ENCODE measurements at regions not wholly inside any gene's neighbourhood (a gene's known extent, or its start where the extent isn't known, plus 50 kb on each side); places are given as distances from the start of the nearest gene placed in this dataset.

GRCh38 chr5:88515881-88516819 lies 247.5 kb upstream of the TMEM161B start:
- TF ChIP-seq EZH2 (optimal IDR thresholded peaks at IDR 0.05; ENCODE audit: low read depth, low read length) (no peak), EZH2phosphoT487 (IDR thresholded peaks at IDR 0.05; ENCODE audit: low read length) (no peak)
- TF ChIP-seq, protein P1, sequence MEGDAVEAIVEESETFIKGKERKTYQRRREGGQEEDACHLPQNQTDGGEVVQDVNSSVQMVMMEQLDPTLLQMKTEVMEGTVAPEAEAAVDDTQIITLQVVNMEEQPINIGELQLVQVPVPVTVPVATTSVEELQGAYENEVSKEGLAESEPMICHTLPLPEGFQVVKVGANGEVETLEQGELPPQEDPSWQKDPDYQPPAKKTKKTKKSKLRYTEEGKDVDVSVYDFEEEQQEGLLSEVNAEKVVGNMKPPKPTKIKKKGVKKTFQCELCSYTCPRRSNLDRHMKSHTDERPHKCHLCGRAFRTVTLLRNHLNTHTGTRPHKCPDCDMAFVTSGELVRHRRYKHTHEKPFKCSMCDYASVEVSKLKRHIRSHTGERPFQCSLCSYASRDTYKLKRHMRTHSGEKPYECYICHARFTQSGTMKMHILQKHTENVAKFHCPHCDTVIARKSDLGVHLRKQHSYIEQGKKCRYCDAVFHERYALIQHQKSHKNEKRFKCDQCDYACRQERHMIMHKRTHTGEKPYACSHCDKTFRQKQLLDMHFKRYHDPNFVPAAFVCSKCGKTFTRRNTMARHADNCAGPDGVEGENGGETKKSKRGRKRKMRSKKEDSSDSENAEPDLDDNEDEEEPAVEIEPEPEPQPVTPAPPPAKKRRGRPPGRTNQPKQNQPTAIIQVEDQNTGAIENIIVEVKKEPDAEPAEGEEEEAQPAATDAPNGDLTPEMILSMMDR (IDR thresholded peaks at IDR 0.05; ENCODE audit: low read length) = no peak
- H3K4me2 ChIP-seq (ENCODE audit: low read depth, low read length) = no peak overlapping the region
- H3K27ac ChIP-seq (ENCODE audit: low read length) = no peak overlapping the region
- no peaks in the 10 kb centered on the region for H3K9me2 ChIP-seq (replicated peaks; ENCODE audit: insufficient read depth, low read length)
- no peak overlapping the region for H3K9ac ChIP-seq (ENCODE audit: low read length)
- no peak overlapping the region for H3K4me3 ChIP-seq (ENCODE audit: low read length)
- no peaks in the 10 kb centered on the region for H3F3A ChIP-seq (ENCODE audit: insufficient read depth, low read length)
- H3K27me3 ChIP-seq (replicated peaks; ENCODE audit: insufficient read depth, low read length) = no peaks in the 10 kb centered on the region
- no peaks in the 10 kb centered on the region for H3K79me2 ChIP-seq (ENCODE audit: low read length)
- H3K36me3 ChIP-seq (replicated peaks; ENCODE audit: insufficient read depth, low read length) = no peaks in the 10 kb centered on the region
- DNase-seq = no peak
- H2AFZ ChIP-seq (ENCODE audit: low read length) = no peak overlapping the region
- H4K20me1 ChIP-seq (ENCODE audit: insufficient read depth, low read length) = no peaks in the 10 kb centered on the region; the same call in 1 of the 2 replicates
- no peaks in the 10 kb centered on the region for H3K4me1 ChIP-seq (ENCODE audit: low read length)
- H3K9me3 ChIP-seq (replicated peaks; ENCODE audit: insufficient read depth, low read length) = no peaks in the 10 kb centered on the region

DNA sequence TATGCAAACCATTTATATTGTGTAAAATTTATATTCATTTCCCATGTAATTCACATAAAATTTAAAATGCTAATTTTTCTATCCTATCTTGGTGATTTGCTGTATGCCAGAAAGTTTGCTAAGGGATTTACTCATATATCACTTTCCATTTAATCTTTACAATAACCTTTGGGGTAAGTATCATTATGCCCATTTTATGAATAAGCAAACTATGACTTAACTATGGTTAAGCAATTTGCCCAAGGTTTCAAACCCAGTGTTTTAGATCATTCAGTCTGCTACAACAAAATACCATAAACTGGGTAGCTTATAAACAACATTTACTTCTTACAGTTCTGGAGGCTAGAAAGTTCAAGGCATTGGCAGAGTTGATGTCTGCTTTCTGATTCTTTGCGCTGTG lies 246.4 kb upstream of the TMEM161B start:
- H3K36me3 ChIP-seq (replicated peaks; ENCODE audit: insufficient read depth, low read length) = no peaks in the 10 kb centered on the region
- H3K9me2 ChIP-seq (replicated peaks; ENCODE audit: insufficient read depth, low read length) = no peaks in the 10 kb centered on the region
- H3K4me3 ChIP-seq (ENCODE audit: low read length) = no peak overlapping the region
- no peaks in the 10 kb centered on the region for H3F3A ChIP-seq (ENCODE audit: insufficient read depth, low read length)
- no peak overlapping the region for H2AFZ ChIP-seq (ENCODE audit: low read length)
- H3K27me3 ChIP-seq (replicated peaks; ENCODE audit: insufficient read depth, low read length) = no peaks in the 10 kb centered on the region
- H3K27ac ChIP-seq (ENCODE audit: low read length) = no peak overlapping the region
- no peak for DNase-seq
- H3K9ac ChIP-seq (ENCODE audit: low read length) = no peak overlapping the region
- H3K9me3 ChIP-seq (replicated peaks; ENCODE audit: insufficient read depth, low read length) = no peaks in the 10 kb centered on the region
- H3K4me2 ChIP-seq (ENCODE audit: low read depth, low read length) = no peak overlapping the region
- no peak for TF ChIP-seq EZH2phosphoT487 (IDR thresholded peaks at IDR 0.05; ENCODE audit: low read length)
- TF ChIP-seq, protein P1 (IDR thresholded peaks at IDR 0.05; ENCODE audit: low read length) = no peak
- no peak for TF ChIP-seq EZH2 (optimal IDR thresholded peaks at IDR 0.05; ENCODE audit: low read depth, low read length)
- no peaks in the 10 kb centered on the region for H4K20me1 ChIP-seq (ENCODE audit: insufficient read depth, low read length)
- no peaks in the 10 kb centered on the region for H3K79me2 ChIP-seq (ENCODE audit: low read length)
- H3K4me1 ChIP-seq (ENCODE audit: low read length) = no peaks in the 10 kb centered on the region

DNA sequence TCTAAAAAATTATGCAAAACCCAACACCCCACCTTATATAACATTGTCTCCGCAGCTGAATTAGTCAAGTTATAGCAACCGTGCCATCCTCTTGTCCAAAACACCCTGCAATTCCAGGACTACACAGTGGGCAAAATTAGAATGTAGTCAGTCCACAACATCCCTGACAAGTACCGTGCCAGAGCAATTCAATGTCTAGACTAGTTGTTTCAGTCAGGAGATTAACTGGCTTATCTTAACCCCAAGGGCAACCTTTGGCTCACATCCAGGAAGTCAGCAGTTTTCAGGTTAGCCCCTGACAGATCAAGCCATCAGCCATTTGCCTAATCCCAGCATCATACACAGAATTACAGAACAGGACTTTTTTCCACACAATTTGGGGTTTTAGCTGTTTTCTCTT lies 240.8 kb upstream of the TMEM161B start:
- no peak overlapping the region for H3K4me3 ChIP-seq (ENCODE audit: low read length)
- H4K20me1 ChIP-seq (ENCODE audit: insufficient read depth, low read length) = no peaks in the 10 kb centered on the region
- H3K4me2 ChIP-seq (ENCODE audit: low read depth, low read length) = no peak overlapping the region
- H3K9me3 ChIP-seq (replicated peaks; ENCODE audit: insufficient read depth, low read length) = no peaks in the 10 kb centered on the region
- H3K9me2 ChIP-seq (replicated peaks; ENCODE audit: insufficient read depth, low read length) = no peaks in the 10 kb centered on the region
- H3K27ac ChIP-seq (ENCODE audit: low read length) = no peak overlapping the region
- H3K9ac ChIP-seq (ENCODE audit: low read length) = no peak overlapping the region
- TF ChIP-seq EZH2 (optimal IDR thresholded peaks at IDR 0.05; ENCODE audit: low read depth, low read length) (no peak), EZH2phosphoT487 (IDR thresholded peaks at IDR 0.05; ENCODE audit: low read length) (no peak)
- TF ChIP-seq, protein P1 (IDR thresholded peaks at IDR 0.05; ENCODE audit: low read length) = no peak
- no peaks in the 10 kb centered on the region for H3K4me1 ChIP-seq (ENCODE audit: low read length)
- no peaks in the 10 kb centered on the region for H3F3A ChIP-seq (ENCODE audit: insufficient read depth, low read length)
- peak; percentile 45 for DNase-seq
- H2AFZ ChIP-seq (ENCODE audit: low read length) = no peak overlapping the region
- H3K36me3 ChIP-seq (replicated peaks; ENCODE audit: insufficient read depth, low read length) = no peaks in the 10 kb centered on the region
- H3K27me3 ChIP-seq (replicated peaks; ENCODE audit: insufficient read depth, low read length) = no peaks in the 10 kb centered on the region
- no peaks in the 10 kb centered on the region for H3K79me2 ChIP-seq (ENCODE audit: low read length)

Data from MM.1S (cell line).